ENCODE measurements at regions not wholly inside any gene's neighbourhood (a gene's known extent, or its start where the extent isn't known, plus 50 kb on each side); places are given as distances from the start of the nearest gene placed in this dataset.

DNA sequence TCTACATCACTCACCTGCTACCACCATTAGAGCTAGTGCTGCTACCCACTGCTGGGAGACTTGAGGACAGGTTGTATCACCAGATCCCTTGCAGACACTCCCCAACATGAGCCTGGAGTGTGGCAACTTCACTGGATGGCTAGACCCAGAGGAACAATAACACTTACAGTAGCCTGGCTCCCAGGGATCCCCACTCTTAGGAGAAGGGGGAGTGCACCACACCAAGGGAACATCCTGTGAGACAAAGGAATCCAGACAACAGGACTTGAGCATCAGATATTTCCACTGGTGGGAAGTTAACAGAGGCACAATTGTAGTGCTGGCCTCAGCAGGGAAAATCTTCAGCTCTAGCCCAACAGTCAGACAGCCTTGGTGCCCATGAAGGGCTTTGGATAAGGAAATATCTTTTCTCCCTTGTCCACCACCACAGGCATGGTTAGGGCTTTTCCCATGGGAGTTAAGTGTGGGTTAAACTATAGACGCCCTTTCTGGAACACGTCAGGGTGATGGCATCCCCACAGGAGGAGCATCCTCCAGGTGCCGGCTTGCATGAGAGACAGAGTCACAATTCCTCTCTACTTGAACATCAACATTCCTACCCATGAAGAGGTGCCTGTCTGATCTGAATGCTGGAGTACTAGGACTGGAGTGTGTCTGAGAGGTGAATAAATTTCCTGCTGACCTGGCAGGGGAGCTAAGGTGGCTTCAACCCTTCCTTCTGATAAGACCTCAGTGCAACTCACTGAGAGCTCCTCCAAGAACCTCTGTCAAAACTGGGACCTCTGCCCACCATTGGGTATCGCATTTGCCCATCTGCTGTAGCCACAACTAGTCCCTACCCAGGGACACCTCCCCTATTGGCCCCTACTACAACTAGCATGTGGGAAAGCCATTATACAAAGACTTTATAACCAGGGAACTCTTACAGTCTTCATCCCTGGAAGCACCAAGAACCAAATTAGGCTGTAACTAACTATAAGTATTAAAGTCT, 55.4 kb upstream of the SIRPG start:
- no peaks in the 10 kb centered on the region for H3K36me3 Mint-ChIP-seq (ENCODE audit: low read depth)
- TF ChIP-seq, protein P1, sequence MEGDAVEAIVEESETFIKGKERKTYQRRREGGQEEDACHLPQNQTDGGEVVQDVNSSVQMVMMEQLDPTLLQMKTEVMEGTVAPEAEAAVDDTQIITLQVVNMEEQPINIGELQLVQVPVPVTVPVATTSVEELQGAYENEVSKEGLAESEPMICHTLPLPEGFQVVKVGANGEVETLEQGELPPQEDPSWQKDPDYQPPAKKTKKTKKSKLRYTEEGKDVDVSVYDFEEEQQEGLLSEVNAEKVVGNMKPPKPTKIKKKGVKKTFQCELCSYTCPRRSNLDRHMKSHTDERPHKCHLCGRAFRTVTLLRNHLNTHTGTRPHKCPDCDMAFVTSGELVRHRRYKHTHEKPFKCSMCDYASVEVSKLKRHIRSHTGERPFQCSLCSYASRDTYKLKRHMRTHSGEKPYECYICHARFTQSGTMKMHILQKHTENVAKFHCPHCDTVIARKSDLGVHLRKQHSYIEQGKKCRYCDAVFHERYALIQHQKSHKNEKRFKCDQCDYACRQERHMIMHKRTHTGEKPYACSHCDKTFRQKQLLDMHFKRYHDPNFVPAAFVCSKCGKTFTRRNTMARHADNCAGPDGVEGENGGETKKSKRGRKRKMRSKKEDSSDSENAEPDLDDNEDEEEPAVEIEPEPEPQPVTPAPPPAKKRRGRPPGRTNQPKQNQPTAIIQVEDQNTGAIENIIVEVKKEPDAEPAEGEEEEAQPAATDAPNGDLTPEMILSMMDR (conservative IDR thresholded peaks at IDR 0.05), result no peak
- peaks cover 3% of the 10 kb centered on the region for H3K9me3 Mint-ChIP-seq
- H3K27me3 Mint-ChIP-seq (ENCODE audit: low read depth), result peaks cover 57% of the 10 kb centered on the region
- H3K27ac Mint-ChIP-seq (ENCODE audit: unreplicated experiment), result no peak overlapping the region
- no peak for DNase-seq (ENCODE audit: low read depth, low spot score)
- no peaks in the 10 kb centered on the region for H3K4me1 Mint-ChIP-seq
- no peak overlapping the region for H3K4me3 Mint-ChIP-seq

DNA sequence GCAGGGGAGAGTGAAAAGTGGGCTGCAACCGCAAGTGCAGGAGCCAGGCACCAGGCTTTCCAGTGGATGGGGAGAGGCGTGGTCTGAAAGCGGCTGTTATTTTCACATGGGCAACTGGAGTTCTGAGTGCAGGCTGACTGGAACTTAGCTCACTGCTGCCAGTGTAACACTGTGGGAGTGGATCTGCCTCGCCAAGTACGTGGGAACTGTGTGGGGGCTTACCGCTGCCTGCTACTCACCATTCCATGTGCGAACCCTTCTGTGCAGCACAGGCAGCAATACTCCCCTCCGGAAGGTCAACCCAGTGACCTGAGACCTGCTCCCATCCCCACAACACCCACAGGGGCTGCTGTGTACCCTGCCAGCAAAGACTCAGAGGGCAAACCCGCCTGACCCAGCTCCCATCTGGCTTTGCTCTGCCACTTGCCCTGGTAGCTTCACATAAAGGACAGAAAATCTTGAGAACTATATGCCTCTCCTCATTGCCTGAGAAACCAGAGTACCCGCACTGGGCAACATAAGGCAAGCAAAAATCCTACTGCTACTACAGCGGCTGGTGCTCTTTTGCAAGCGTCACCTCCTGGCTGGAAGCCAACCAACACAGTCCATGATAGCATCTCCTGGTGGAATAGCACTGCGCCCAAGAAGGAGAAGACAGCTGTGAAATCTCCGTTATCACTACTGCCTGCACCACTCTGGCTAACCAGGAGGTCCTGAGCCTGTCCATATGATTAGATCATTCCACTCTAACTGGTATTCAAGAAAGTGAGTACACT, 54.4 kb upstream of the SIRPG start:
- TF ChIP-seq, protein P1 (conservative IDR thresholded peaks at IDR 0.05), result no peak
- Mint-ChIP-seq H3K9me3 (peaks cover 3% of the 10 kb centered on the region), H3K27ac (ENCODE audit: unreplicated experiment) (no peak overlapping the region), H3K36me3 (ENCODE audit: low read depth) (no peaks in the 10 kb centered on the region), H3K4me1 (no peaks in the 10 kb centered on the region), H3K4me3 (no peak overlapping the region), H3K27me3 (ENCODE audit: low read depth) (peaks cover 48% of the 10 kb centered on the region)
- no peak for DNase-seq (ENCODE audit: low read depth, low spot score)

DNA sequence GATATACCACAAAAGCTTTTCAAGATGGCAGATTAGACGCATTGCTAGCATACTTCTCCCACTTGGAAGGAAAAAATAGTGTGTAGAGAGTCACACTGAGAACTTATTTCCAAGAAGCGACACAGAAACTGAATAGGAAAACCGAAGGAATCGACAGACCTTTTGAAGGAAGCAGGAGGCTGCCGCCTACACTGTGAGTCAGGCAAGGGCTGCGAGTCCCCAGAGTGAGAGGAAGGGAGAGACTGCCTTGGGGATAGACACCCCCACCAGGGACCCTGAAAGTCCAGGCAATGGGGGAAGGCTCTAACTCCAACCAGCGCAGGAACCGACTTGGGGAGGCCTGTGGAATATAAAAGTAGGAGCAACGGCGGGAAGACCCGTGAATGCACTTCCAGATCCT, 53.7 kb upstream of the SIRPG start:
- peaks cover 4% of the 10 kb centered on the region for H3K4me1 Mint-ChIP-seq
- TF ChIP-seq, protein P1 (conservative IDR thresholded peaks at IDR 0.05), result no peak
- H3K27me3 Mint-ChIP-seq (ENCODE audit: low read depth), result peaks cover 41% of the 10 kb centered on the region

DNA sequence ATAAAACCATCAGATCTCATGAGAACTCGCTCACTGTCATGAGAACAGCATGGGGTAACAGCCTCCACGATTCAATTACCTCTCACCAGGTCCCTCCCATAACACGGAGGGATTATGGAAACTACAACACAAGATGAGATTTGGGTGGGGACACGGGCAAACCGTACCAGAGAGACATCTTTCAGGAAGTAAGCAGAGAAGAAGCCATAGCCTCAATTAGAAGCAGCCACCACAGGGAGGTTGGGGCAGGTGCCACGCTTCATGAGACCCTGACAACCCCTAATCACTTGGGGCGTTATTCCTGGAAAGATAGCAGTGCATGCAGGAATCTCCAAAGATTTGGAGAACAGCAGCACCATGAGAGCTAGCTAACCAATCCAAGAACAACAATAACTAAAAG, 52.9 kb upstream of the SIRPG start:
- Mint-ChIP-seq H3K4me3 (no peak overlapping the region), H3K4me1 (peaks cover 4% of the 10 kb centered on the region), H3K27ac (ENCODE audit: unreplicated experiment) (no peak overlapping the region), H3K9me3 (peaks cover 3% of the 10 kb centered on the region), H3K27me3 (ENCODE audit: low read depth) (peaks cover 33% of the 10 kb centered on the region), H3K36me3 (ENCODE audit: low read depth) (no peaks in the 10 kb centered on the region)
- TF ChIP-seq, protein P1 (conservative IDR thresholded peaks at IDR 0.05), result no peak
- DNase-seq (ENCODE audit: low read depth, low spot score), result no peak

More for the DNA sequence above, 53.7 kb upstream of the SIRPG start:
- Mint-ChIP-seq H3K4me3 (no peak overlapping the region), H3K36me3 (ENCODE audit: low read depth) (no peaks in the 10 kb centered on the region), H3K27ac (ENCODE audit: unreplicated experiment) (no peak overlapping the region), H3K9me3 (peaks cover 3% of the 10 kb centered on the region)
- DNase-seq (ENCODE audit: low read depth, low spot score), result no peak

DNA sequence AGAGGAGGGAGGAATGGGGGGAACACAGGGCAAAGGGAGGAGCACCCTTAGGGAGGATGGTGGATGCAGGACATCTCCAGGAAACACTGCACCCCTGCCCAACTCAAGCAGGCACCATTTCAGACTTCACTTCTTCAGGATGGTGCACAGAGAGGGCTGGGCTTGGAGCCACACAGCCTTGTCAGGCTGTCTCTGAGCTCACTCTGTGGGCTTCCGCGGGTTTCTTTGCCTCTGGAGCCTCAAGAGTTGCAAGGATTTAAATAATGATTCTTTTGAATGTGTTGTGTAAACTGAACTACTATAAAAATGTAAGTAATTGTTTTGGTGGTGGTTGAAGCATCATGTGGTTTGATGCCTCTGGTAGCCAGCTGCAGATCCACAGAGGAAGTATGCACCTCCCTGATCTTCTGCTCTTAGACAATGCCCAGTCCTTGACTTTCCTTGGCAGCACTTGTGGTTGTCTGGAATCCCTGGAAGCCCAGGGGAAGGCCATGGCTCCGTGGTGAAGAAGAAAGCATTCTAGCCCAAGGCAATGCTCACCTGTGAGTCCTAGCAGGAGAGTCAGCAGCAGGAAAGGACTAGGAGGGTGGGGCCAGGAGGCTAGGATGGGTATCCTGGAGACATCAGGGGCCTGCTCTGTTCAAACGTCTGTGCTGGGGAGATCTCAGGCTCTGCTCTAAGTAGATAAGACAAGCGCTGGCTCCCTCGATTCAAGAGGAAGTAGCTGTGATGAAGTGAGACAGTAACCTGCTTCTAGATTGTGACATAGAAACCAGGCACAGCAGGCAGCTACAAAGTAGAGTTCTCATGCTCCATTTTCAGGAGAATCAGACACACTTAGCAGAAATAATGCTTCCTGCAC, 50.2 kb upstream of the SIRPG start:
- peaks cover 17% of the 10 kb centered on the region for H3K27me3 Mint-ChIP-seq (ENCODE audit: low read depth)
- peaks cover under 1% of the 10 kb centered on the region for H3K9me3 Mint-ChIP-seq
- H3K4me3 Mint-ChIP-seq, result no peak overlapping the region
- DNase-seq (ENCODE audit: low read depth, low spot score), result no peak
- no peak overlapping the region for H3K27ac Mint-ChIP-seq (ENCODE audit: unreplicated experiment)
- H3K36me3 Mint-ChIP-seq (ENCODE audit: low read depth), result no peaks in the 10 kb centered on the region
- TF ChIP-seq, protein P1 (conservative IDR thresholded peaks at IDR 0.05), result no peak
- peaks cover 4% of the 10 kb centered on the region for H3K4me1 Mint-ChIP-seq
